ENCODE measurements at regions not wholly inside any gene's neighbourhood (a gene's known extent, or its start where the extent isn't known, plus 50 kb on each side); places are given as distances from the start of the nearest gene placed in this dataset.

- TF ChIP-seq CTCF (IDR thresholded peaks at IDR 0.05) (no peak), EP300 (IDR thresholded peaks at IDR 0.05) (no peak)
Measured at GRCh38 chr5:102663749-102664530, 91.2 kb upstream of the PAM start.
